OCI-LY7 (cell line): ENCODE measurements at regions not wholly inside any gene's neighbourhood (a gene's known extent, or its start where the extent isn't known, plus 50 kb on each side); places are given as distances from the start of the nearest gene placed in this dataset.

Source experiments
- BruUV-seq: library from RNA; stranded (reverse); fragments of 400-500 nt; replicated peaks from 2 replicates; lab custom pipeline; 2021; lab: Mats Ljungman, UMichigan
- CTCF ChIA-PET: fragments of 300-600 bp; sonication (Branson Sonifier 250); formaldehyde crosslinking; loops from one replicate; lab custom pipeline; 2022; ENCODE audit warnings: antibody characterized with exemption; ENCODE audit not compliant: unreplicated experiment; lab: Charles Lee
- POLR2A ChIA-PET: fragments of 300-600 bp; sonication (Branson Sonifier 250); formaldehyde crosslinking; loops from one replicate; lab custom pipeline; 2022; ENCODE audit warnings: antibody characterized with exemption; lab: Charles Lee
- DNase-seq: peaks from one replicate; pipeline ENCODE4 v3.0.0-alpha.2; 2015; ENCODE audit warnings: low spot score
- H2AFZ ChIP-seq: fragments of 200-600 bp; sonication (generic), shearing (Covaris generic); 2 replicates; pipeline ENCODE4 v1.6.1; 2014; ENCODE audit warnings: mild to moderate bottlenecking, antibody characterized with exemption, low read length, moderate library complexity
- H3K27ac ChIP-seq: fragments of 200-600 bp; sonication (generic); 2 replicates; pipeline ENCODE4 v1.5.1; 2014; ENCODE audit warnings: mixed run types, low read depth, mild to moderate bottlenecking, moderate library complexity, low read length, inconsistent platforms; ENCODE audit not compliant: poor library complexity, severe bottlenecking
- H3K36me3 ChIP-seq: fragments of 200-600 bp; sonication (generic); 2 replicates; pipeline ENCODE4 v1.6.1; 2014; ENCODE audit warnings: mild to moderate bottlenecking, antibody characterized with exemption, low read length, moderate library complexity, mixed read lengths; ENCODE audit not compliant: insufficient read depth
- H3K4me1 ChIP-seq: fragments of 200-600 bp; sonication (generic); 2 replicates; pipeline ENCODE4 v1.5.1; 2014; ENCODE audit warnings: mild to moderate bottlenecking, low read length; ENCODE audit not compliant: insufficient read depth, poor library complexity, severe bottlenecking
- H3K4me2 ChIP-seq: fragments of 200-600 bp; sonication (generic); 2 replicates; pipeline ENCODE4 v1.6.1; 2014; ENCODE audit warnings: mild to moderate bottlenecking, low read length
- H3K4me3 ChIP-seq: fragments of 200-600 bp; sonication (generic); 2 replicates; pipeline ENCODE4 v1.5.1; 2014; ENCODE audit warnings: mild to moderate bottlenecking, low read depth, low read length; ENCODE audit not compliant: poor library complexity, severe bottlenecking
- H3K79me2 ChIP-seq: fragments of 200-600 bp; sonication (generic); 2 replicates; pipeline ENCODE4 v1.6.1; 2016; ENCODE audit warnings: low read depth, mild to moderate bottlenecking, low read length, moderate library complexity, mixed read lengths; ENCODE audit not compliant: insufficient read depth
- H3K9me2 ChIP-seq: fragments of 200-600 bp; sonication (generic); 2 replicates; pipeline ENCODE4 v1.6.1; 2016; ENCODE audit warnings: mild to moderate bottlenecking, low read length, mixed read lengths; ENCODE audit not compliant: insufficient read depth
- H3K9me3 ChIP-seq: fragments of 200-600 bp; sonication (generic); 2 replicates; pipeline ENCODE4 v1.6.1; 2014; ENCODE audit warnings: mild to moderate bottlenecking, mixed run types, low read length, mixed read lengths
- H4K20me1 ChIP-seq: fragments of 200-600 bp; sonication (generic); 2 replicates; pipeline ENCODE4 v1.6.1; 2014; ENCODE audit warnings: mild to moderate bottlenecking, antibody characterized with exemption, low read length, moderate library complexity, mixed read lengths; ENCODE audit not compliant: insufficient read depth
- EZH2phosphoT487 ChIP-seq: fragments of 200-600 bp; sonication (generic); IDR thresholded peaks from 2 replicates; pipeline ENCODE4 v1.6.1; 2018; ENCODE audit warnings: low read depth, borderline replicate concordance, mild to moderate bottlenecking, mixed run types, antibody characterized with exemption, low read length, moderate library complexity, mixed read lengths
- intact Hi-C: fragments of 100-400 bp; cut with micrococcal nuclease; formaldehyde crosslinking; loops from one replicate; pipeline ENCODE4 v1.10.0; 2022; ENCODE audit not compliant: unreplicated experiment
- TF ChIP-seq, protein P1 (sequence below): fragments of 200-600 bp; sonication (generic); conservative IDR thresholded peaks from 2 replicates; pipeline ENCODE4 v1.5.1; 2014; ENCODE audit warnings: mild to moderate bottlenecking, antibody characterized with exemption, low read length, moderate library complexity, mixed read lengths

DNA sequence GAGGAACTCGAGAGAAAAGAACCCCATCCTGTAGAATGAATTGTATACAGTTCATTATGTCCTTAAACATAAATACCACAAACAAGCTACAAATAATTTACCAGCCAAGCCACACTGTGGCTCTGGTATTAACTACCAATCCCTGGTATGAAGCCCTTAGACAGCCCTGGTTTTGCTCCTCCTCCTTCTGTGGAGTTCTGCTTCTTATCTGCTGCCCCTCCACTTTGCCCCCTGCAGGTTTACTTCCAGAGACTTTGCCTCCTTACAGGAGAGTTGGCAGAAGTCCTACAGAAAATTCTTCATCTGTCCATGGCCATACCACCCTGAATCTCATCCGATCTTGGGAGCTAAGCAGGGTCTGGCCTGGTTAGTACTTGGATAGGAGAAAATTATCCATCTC lies 219.8 kb downstream of the ACTL7B start:
- H3K4me3 ChIP-seq = no peak overlapping the region
- no peak for DNase-seq
- POLR2A ChIA-PET = no interaction called here
- H3K36me3 ChIP-seq = no peaks in the 10 kb centered on the region
- TF ChIP-seq, protein P1, sequence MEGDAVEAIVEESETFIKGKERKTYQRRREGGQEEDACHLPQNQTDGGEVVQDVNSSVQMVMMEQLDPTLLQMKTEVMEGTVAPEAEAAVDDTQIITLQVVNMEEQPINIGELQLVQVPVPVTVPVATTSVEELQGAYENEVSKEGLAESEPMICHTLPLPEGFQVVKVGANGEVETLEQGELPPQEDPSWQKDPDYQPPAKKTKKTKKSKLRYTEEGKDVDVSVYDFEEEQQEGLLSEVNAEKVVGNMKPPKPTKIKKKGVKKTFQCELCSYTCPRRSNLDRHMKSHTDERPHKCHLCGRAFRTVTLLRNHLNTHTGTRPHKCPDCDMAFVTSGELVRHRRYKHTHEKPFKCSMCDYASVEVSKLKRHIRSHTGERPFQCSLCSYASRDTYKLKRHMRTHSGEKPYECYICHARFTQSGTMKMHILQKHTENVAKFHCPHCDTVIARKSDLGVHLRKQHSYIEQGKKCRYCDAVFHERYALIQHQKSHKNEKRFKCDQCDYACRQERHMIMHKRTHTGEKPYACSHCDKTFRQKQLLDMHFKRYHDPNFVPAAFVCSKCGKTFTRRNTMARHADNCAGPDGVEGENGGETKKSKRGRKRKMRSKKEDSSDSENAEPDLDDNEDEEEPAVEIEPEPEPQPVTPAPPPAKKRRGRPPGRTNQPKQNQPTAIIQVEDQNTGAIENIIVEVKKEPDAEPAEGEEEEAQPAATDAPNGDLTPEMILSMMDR = no peak
- TF ChIP-seq EZH2phosphoT487 = no peak
- no TSS peak for BruUV-seq
- H3K4me2 ChIP-seq = no peak overlapping the region
- H3K27ac ChIP-seq = no peak overlapping the region
- intact Hi-C loops = no loop called here
- no peaks in the 10 kb centered on the region for H4K20me1 ChIP-seq
- H2AFZ ChIP-seq = no peak overlapping the region
- H3K4me1 ChIP-seq = no peaks in the 10 kb centered on the region
- CTCF ChIA-PET = interaction anchor here (0.6 kb wide), 1 partner anchor 73 kb away, joined by 3 read pairs; no protein-coding TSS in a partner anchor
- H3K9me3 ChIP-seq = no peaks in the 10 kb centered on the region
- H3K79me2 ChIP-seq = no peaks in the 10 kb centered on the region
- no peaks in the 10 kb centered on the region for H3K9me2 ChIP-seq

DNA sequence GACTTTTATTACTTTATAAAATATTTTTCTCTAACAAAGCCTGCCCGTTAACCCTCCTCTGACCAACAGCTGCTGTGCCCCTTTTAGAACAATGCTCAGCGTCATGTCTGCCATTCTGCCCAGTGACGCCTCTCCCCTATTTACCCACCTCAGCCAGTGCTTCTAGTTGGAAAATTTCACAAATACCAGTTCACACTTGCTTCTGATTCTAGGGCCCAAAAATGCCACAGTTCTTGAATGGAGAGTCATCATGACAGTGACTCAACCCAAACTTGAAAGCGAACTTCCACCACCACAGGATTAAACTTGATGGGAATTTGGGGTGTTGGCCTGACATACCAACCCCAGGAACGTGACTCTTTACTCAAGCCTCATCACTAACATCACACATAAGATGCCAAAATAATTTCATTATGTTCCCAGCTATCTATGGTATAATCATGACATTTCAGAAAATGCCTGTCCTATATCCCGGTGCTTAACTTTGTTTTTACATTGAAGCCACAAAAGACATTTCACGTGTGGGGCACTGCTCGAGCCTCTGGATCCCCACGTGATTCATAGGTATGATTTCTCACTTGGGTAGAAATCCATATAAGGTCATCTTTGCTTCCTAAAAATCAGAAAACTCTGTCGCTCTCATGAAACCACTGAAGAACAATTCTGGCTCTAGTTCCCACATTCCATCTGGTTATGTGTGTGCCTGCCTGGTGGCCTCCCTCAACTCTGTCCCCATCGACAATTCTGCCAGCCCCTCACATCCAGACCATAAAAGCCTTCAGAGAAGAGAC lies 220.9 kb downstream of the ACTL7B start:
- POLR2A ChIA-PET = no interaction called here
- TF ChIP-seq, protein P1 = no peak
- no peak for TF ChIP-seq EZH2phosphoT487
- no peaks in the 10 kb centered on the region for H3K36me3 ChIP-seq
- H4K20me1 ChIP-seq = no peaks in the 10 kb centered on the region
- no peak overlapping the region for H3K4me2 ChIP-seq
- no peak overlapping the region for H3K27ac ChIP-seq
- intact Hi-C loops = no loop called here
- H3K4me3 ChIP-seq = no peak overlapping the region
- DNase-seq = no peak
- CTCF ChIA-PET = no interaction called here
- no peaks in the 10 kb centered on the region for H3K9me2 ChIP-seq
- no peaks in the 10 kb centered on the region for H3K79me2 ChIP-seq
- no peak overlapping the region for H2AFZ ChIP-seq
- H3K9me3 ChIP-seq = no peaks in the 10 kb centered on the region
- H3K4me1 ChIP-seq = no peaks in the 10 kb centered on the region
- BruUV-seq = no TSS peak

DNA sequence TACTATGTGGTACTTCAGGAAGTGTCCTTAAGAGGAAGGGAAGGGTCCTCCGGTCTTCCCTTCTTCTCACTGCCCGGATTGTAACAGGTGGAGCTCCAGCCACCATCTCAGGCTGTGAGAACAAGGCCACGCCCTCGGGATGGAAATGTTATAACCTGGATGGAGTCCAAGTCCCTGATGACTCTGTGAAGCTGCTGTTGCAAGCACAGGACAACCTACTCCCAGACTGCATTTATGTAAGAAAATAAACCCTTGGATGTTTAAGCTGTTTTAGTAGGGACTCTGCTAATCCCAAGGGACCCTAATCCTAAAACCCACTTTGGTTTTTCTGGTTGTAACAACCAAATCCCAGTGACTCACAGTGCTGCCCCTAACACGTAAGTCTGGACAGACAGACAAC lies 221.6 kb downstream of the ACTL7B start:
- CTCF ChIA-PET = no interaction called here
- Histone ChIP-seq H3K4me2 (no peak overlapping the region), H3K9me2 (no peaks in the 10 kb centered on the region), H3K27ac (no peak overlapping the region), H3K4me1 (no peaks in the 10 kb centered on the region), H3K9me3 (no peaks in the 10 kb centered on the region), H4K20me1 (no peaks in the 10 kb centered on the region), H2AFZ (no peak overlapping the region), H3K79me2 (no peaks in the 10 kb centered on the region), H3K36me3 (no peaks in the 10 kb centered on the region), H3K4me3 (no peak overlapping the region)
- POLR2A ChIA-PET = no interaction called here
- no peak for TF ChIP-seq EZH2phosphoT487
- TF ChIP-seq, protein P1 = no peak
- BruUV-seq = no TSS peak
- DNase-seq = no peak
- intact Hi-C loops = no loop called here
